ENCODE measurements at regions not wholly inside any gene's neighbourhood (a gene's known extent, or its start where the extent isn't known, plus 50 kb on each side); places are given as distances from the start of the nearest gene placed in this dataset.

- peak; percentile 61 for TF ChIP-seq PAXIP1 (CRISPR knock-in tag; conservative IDR thresholded peaks at IDR 0.05)
- peak; percentile 21; the same call in 1 of the 2 replicates for TF ChIP-seq FOXA1 (IDR thresholded peaks at IDR 0.05)
- peak; percentile 74 for TF ChIP-seq FOXA1 (CRISPR knock-in tag; IDR thresholded peaks at IDR 0.05)
- TF ChIP-seq RFX1 (IDR thresholded peaks at IDR 0.05) = no peak
- TF ChIP-seq RFXAP (CRISPR knock-in tag; IDR thresholded peaks at IDR 0.05; ENCODE audit: borderline replicate concordance) = no peak
- TF ChIP-seq PHF21A (CRISPR knock-in tag; IDR thresholded peaks at IDR 0.05) = no peak
- TF ChIP-seq NFRKB (IDR thresholded peaks at IDR 0.05) = no peak
- peak; percentile 59; the same call in 1 of the 2 replicates for TF ChIP-seq FOXA3 (CRISPR knock-in tag; IDR thresholded peaks at IDR 0.05)
- no peak for TF ChIP-seq CC2D1A (CRISPR knock-in tag; IDR thresholded peaks at IDR 0.05)
- no peak for TF ChIP-seq ZNF792 (CRISPR knock-in tag; IDR thresholded peaks at IDR 0.05)
- 0 out of 2 replicates have a peak, but pooled peaks have one; percentile 3 for TF ChIP-seq CEBPG (CRISPR knock-in tag; IDR thresholded peaks at IDR 0.05)
- 0 out of 2 replicates have a peak, but pooled peaks have one; percentile 37 for TF ChIP-seq ZGPAT (CRISPR knock-in tag; IDR thresholded peaks at IDR 0.05)
- no peak for TF ChIP-seq MYC (CRISPR knock-in tag; IDR thresholded peaks at IDR 0.05; ENCODE audit: borderline replicate concordance)
- TF ChIP-seq ZNF609 (CRISPR knock-in tag; IDR thresholded peaks at IDR 0.05; ENCODE audit: borderline replicate concordance) = peak; percentile 30; the same call in 1 of the 2 replicates
- TF ChIP-seq NR0B2 (CRISPR knock-in tag; IDR thresholded peaks at IDR 0.05) = no peak
- peak; percentile 68 for TF ChIP-seq ARID5B (CRISPR knock-in tag; IDR thresholded peaks at IDR 0.05)
These were observed 49.8 kb upstream of the SLC4A7 start (continued) for GRCh38 chr3:27533718-27534573.
